ENCODE measurements at regions not wholly inside any gene's neighbourhood (a gene's known extent, or its start where the extent isn't known, plus 50 kb on each side); places are given as distances from the start of the nearest gene placed in this dataset.

DNA sequence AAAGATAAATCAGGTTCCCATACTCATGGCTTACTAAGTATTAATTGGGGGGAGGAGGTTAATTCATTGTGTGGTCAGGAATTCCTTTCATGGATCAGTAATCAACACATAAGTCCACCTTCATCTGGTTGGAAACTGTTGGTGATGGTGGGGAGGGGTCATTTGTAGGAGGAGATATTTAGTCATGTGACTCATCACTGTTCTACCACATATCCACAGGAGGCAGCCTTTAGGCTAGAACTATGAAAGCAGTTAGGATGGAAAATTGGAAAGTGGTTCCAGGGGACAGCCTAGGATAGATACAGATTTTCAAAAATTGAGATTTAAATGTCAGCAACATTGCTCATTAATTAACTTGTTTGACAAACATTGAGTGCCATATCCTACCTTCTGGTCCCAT is 122.8 kb upstream of the PAXBP1 start:
- H3K27ac ChIP-seq = no peak overlapping the region
- DNase-seq (ENCODE audit: low spot score) = no peak
- ChIA-PET CTCF (no interaction called here), POLR2A (ENCODE audit: low non-redundant PET) (no interaction called here)
- TF ChIP-seq, protein P1, sequence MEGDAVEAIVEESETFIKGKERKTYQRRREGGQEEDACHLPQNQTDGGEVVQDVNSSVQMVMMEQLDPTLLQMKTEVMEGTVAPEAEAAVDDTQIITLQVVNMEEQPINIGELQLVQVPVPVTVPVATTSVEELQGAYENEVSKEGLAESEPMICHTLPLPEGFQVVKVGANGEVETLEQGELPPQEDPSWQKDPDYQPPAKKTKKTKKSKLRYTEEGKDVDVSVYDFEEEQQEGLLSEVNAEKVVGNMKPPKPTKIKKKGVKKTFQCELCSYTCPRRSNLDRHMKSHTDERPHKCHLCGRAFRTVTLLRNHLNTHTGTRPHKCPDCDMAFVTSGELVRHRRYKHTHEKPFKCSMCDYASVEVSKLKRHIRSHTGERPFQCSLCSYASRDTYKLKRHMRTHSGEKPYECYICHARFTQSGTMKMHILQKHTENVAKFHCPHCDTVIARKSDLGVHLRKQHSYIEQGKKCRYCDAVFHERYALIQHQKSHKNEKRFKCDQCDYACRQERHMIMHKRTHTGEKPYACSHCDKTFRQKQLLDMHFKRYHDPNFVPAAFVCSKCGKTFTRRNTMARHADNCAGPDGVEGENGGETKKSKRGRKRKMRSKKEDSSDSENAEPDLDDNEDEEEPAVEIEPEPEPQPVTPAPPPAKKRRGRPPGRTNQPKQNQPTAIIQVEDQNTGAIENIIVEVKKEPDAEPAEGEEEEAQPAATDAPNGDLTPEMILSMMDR (conservative IDR thresholded peaks at IDR 0.05; ENCODE audit: low read depth) = no peak

DNA sequence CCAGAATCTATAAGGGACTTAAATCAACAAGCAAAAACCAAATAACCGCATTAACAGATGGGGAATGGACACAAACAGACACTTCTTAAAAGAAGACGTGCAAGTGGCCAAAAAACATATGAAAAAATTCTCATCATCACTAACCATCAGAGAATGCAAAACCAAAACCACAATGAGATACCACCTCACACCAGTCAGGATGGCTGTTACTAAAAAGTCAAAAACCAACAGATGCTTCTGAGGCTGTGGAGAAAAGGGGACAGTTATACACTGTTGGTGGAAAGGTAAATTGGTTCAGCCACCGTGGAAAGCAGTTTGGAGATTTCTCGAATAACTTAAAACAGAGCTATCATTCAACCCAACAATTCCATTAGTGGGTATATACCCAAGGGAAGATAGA is 124.9 kb upstream of the OLIG2 start:
- DNase-seq (ENCODE audit: low spot score) = no peak
- TF ChIP-seq, protein P1 (conservative IDR thresholded peaks at IDR 0.05; ENCODE audit: low read depth) = no peak
- H3K27ac ChIP-seq = no peak overlapping the region
- ChIA-PET POLR2A (ENCODE audit: low non-redundant PET) (no interaction called here), CTCF (no interaction called here)

DNA sequence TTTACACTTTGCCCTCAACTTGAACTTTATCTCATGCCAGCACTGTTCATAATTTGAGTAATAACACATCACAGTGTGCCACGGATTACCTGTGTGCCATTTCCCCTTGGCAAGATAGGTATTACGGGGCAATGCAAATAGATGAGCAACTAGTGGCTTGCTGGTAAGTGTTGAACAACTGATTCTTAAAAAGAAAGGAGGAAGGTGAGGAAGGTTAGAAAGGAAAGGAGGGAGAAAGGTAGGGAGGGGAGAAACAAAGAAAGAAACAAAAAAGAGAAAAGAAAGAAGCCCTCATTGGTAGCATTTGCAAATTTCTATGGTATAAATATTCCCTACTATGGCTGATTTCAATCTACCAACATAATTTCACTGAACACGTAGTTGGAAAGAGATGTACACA is 118.2 kb upstream of the OLIG2 start:
- CTCF ChIA-PET = no interaction called here
- TF ChIP-seq, protein P1 (conservative IDR thresholded peaks at IDR 0.05; ENCODE audit: low read depth) = no peak
- POLR2A ChIA-PET (ENCODE audit: low non-redundant PET) = no interaction called here
- no peak overlapping the region for H3K27ac ChIP-seq
- DNase-seq (ENCODE audit: low spot score) = no peak

DNA sequence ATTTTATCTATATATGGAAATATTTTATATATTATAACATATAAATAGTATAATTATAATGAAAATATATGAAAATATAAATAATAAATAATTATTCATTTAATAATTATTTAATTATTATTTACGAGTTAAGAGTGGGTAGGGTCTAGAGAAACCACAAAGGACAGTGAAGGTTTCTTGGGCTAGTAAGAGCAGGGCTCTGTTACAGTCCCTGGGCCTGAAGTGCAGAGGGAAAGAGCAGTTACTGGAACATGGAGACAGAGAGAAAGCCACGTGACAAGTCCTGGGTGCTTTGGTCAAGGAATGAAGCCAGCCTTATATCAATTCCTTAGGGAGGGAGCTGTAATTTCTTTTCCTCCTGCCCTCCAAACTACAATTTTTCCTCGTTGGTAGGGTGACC is 117.2 kb upstream of the OLIG2 start:
- H3K27ac ChIP-seq = no peak overlapping the region
- POLR2A ChIA-PET (ENCODE audit: low non-redundant PET) = no interaction called here
- no peak for DNase-seq (ENCODE audit: low spot score)
- TF ChIP-seq, protein P1 (conservative IDR thresholded peaks at IDR 0.05; ENCODE audit: low read depth) = no peak
- CTCF ChIA-PET = no interaction called here

DNA sequence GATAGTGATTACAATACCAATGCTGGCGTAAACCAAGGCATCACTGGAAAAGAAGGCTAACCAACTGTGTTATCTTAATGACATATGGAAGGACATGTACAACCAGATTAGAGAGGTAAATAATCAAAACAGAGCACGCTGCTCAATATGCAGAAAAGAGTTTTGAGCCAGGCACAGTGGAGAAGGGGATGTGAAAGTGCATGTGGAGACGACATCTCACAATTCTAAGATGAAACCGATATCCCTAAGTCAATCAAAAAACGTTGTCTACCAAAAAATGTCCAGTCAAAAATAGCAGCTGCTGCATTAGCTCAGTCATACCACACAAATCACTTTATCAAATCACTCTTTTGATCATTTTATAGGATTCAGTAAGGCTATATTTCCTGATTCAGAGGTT is 116.3 kb upstream of the OLIG2 start:
- TF ChIP-seq, protein P1 (conservative IDR thresholded peaks at IDR 0.05; ENCODE audit: low read depth) = no peak
- CTCF ChIA-PET = no interaction called here
- no peak overlapping the region for H3K27ac ChIP-seq
- POLR2A ChIA-PET (ENCODE audit: low non-redundant PET) = no interaction called here
- DNase-seq (ENCODE audit: low spot score) = no peak

DNA sequence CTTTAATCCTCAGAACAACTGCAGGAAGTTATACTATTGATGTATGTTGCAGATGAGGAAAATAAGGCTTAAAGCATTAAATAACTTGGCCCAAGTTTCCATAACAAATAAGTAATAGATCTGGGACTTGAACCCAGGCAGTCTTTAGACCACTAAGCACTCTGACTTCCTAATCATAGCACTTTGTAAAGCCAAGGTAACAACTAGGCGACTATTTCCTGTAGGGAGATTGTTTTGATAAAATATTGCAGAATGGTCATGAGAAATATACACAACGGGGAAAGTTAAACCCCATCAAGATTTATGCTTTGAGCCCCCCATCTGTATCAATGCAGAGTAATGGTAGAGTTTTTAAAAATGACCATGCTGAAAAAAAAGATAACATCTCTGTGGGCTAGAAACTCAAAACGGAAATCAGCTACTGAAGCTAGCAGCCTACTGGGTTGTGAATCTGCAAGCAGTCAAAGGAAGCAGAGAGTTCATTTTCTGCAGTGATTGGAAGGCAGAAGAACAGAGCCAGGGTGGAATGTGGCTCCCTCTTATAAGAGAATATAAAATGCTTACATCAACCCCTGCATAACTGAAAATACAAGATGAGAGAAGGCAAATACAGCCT is 111.2 kb upstream of the OLIG2 start:
- H3K27ac ChIP-seq = no peak overlapping the region
- CTCF ChIA-PET = no interaction called here
- POLR2A ChIA-PET (ENCODE audit: low non-redundant PET) = no interaction called here
- TF ChIP-seq, protein P1 (conservative IDR thresholded peaks at IDR 0.05; ENCODE audit: low read depth) = no peak
- DNase-seq (ENCODE audit: low spot score) = no peak

DNA sequence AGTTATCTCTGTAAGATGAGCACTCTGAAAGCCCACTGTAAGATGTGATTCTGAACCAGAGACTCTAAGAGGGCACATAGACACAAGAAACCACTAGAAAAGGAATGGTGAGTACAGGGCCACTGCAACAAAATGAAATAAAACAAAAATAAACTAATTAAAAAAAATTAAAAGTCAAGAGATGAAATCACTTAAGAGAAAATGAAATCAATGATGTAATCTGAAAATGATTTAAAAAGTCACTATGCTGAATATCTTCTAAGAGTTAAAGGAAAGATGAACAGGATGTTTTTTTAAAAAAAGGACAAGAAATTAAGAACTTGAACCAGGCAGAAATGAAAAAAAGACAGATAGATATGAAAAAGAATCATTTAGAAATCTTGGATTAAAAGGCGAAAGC is 110.6 kb upstream of the OLIG2 start:
- ChIA-PET POLR2A (ENCODE audit: low non-redundant PET) (no interaction called here), CTCF (no interaction called here)
- DNase-seq (ENCODE audit: low spot score) = no peak
- H3K27ac ChIP-seq = no peak overlapping the region
- TF ChIP-seq, protein P1 (conservative IDR thresholded peaks at IDR 0.05; ENCODE audit: low read depth) = no peak

Measured in RWPE1 (cell line).